Spleen (tissue), 11 donors: ENCODE measurements at regions not wholly inside any gene's neighbourhood (a gene's known extent, or its start where the extent isn't known, plus 50 kb on each side); places are given as distances from the start of the nearest gene placed in this dataset.

Experiments
- DNase-seq: peaks from one replicate; pipeline ENCODE4 v3.0.0-alpha.2; 2020
- H3K27ac ChIP-seq, 8 donors: fragments of 200-600 bp; sonication (generic) in 7 of 8; 1 replicate in 4 of 8; 2 replicates in 4 of 8; pipeline versions ENCODE4 v1.5.0 to v1.8.0; 2016 to 2021; ENCODE audit warnings: inconsistent platforms in 4 of 8, mild to moderate bottlenecking in 4 of 8, moderate library complexity in 1 of 8
- H3K27me3 ChIP-seq, 7 donors: fragments of 200-600 bp; sonication (generic) in 6 of 7; replicated peaks in 1 of 7; 1 replicate in 4 of 7; 2 replicates in 3 of 7; pipeline versions ENCODE4 v1.5.0 to v1.8.0; 2016 to 2021; ENCODE audit warnings: inconsistent platforms in 3 of 7, mild to moderate bottlenecking in 1 of 7
- H3K36me3 ChIP-seq, 6 donors: fragments of 200-600 bp; sonication (generic) in 5 of 6; 1 replicate in 4 of 6; 2 replicates in 2 of 6; pipeline versions ENCODE4 v1.5.0 to v1.8.0; 2016 to 2021; ENCODE audit warnings: inconsistent platforms in 2 of 6
- H3K4me1 ChIP-seq, 6 donors: fragments of 200-600 bp; sonication (generic) in 5 of 6; 1 replicate in 3 of 6; 2 replicates in 3 of 6; pipeline versions ENCODE4 v1.5.0 to v1.8.0; 2016 to 2021; ENCODE audit warnings: inconsistent platforms in 3 of 6
- H3K4me3 ChIP-seq, 8 donors: fragments of 200-600 bp; sonication (generic) in 7 of 8; 1 replicate in 4 of 8; 2 replicates in 4 of 8; pipeline versions ENCODE4 v1.5.0 to v1.8.0; 2016 to 2021; ENCODE audit warnings: inconsistent platforms in 4 of 8, mild to moderate bottlenecking in 4 of 8, moderate library complexity in 2 of 8
- H3K9me3 ChIP-seq, 8 donors: fragments of 200-600 bp; sonication (generic) in 7 of 8; 1 replicate in 4 of 8; 2 replicates in 4 of 8; pipeline versions ENCODE4 v1.5.0 to v1.8.0; 2016 to 2021; ENCODE audit warnings: inconsistent platforms in 4 of 8
- CTCF ChIP-seq, 11 experiments: fragments of 200-600 bp in 7 of 11; fragments of 450-650 bp in 4 of 11; sonication (generic) in 4 of 11; IDR thresholded peaks in 8 of 11; conservative IDR thresholded peaks in 3 of 11; 1 replicate in 7 of 11; 2 replicates in 4 of 11; pipeline versions ENCODE4 v1.4.0 to v1.8.0; 2016 to 2021; ENCODE audit warnings: antibody characterized with exemption in 11 of 11, inconsistent platforms in 4 of 11, mild to moderate bottlenecking in 1 of 11
- POLR2A ChIP-seq, 3 donors: fragments of 450-650 bp; IDR thresholded peaks; one replicate each; pipeline ENCODE4 v1.5.1; 2017; ENCODE audit warnings: antibody characterized with exemption in 3 of 3, mild to moderate bottlenecking in 1 of 3
- POLR2AphosphoS5 ChIP-seq, 3 donors: sonication (generic); formaldehyde crosslinking; IDR thresholded peaks; one replicate each; pipeline ENCODE4 v1.5.1; 2017; ENCODE audit warnings: antibody characterized with exemption in 3 of 3
- whole genome bisulfite sequencing, 5 donors: extraction: QIAGEN DNeasy Blood & Tissue Kit in 3 of 5; methylation state at CpG; one replicate each; pipeline versions ENCODE4 v1.1.5 to v1.1.7; 2013 to 2018; 5-methylcytosine and 5-hydroxymethylcytosine counted together
- intact Hi-C: fragments of 100-400 bp; cut with DNase I; formaldehyde crosslinking; loops from one replicate; pipeline ENCODE4 v1.15.0; 2023; ENCODE audit warnings: low total_unique reads
- donor health status: healthy with polysubstance abuse.
- donor health status: DM: no; HTN: no; CAD: no; lungs with moderate emphysema.
- donor health status: DM: no; HTN: no; CAD: no.
- donor health status: Bipolar disorder and iron deficiency.
- donor health status: healthy.
- donor health status: DM: no; HTN: no; CAD: no.
- donor health status: DM: yes; HTN: yes; CAD: no.

GRCh38 chr1:60387175-60387574 is 313.6 kb upstream of the C1orf87 start:
- intact Hi-C loops = no loop called here
- no peak for DNase-seq
- 81 to 90% (median 86%) methylated on average over 2 of the region's 2 CpGs for WGBS, 5 donors
- Histone ChIP-seq H3K27me3 (no peaks in the 10 kb centered on the region), H3K4me3 (no peak overlapping the region), H3K27ac (no peak overlapping the region), H3K9me3 (peaks cover 0 to 7% (median 0%) of the 10 kb centered on the region in 8 donors), H3K4me1 (peaks cover 0 to 4% (median 0%) of the 10 kb centered on the region in 6 donors), H3K36me3 (no peaks in the 10 kb centered on the region)
- no peak for TF ChIP-seq CTCF (IDR thresholded peaks at IDR 0.05 in 8 of 11, conservative IDR thresholded peaks at IDR 0.05 in 3 of 11)
- TF ChIP-seq POLR2AphosphoS5 (IDR thresholded peaks at IDR 0.05) = no peak
- TF ChIP-seq POLR2A (IDR thresholded peaks at IDR 0.05) = no peak

- Histone ChIP-seq H3K27me3 (no peaks in the 10 kb centered on the region), H3K27ac (no peak overlapping the region), H3K36me3 (no peaks in the 10 kb centered on the region), H3K4me1 (peaks cover 0 to 4% (median 0%) of the 10 kb centered on the region in 6 donors), H3K4me3 (no peak overlapping the region), H3K9me3 (peaks cover 0 to 7% (median 0%) of the 10 kb centered on the region in 8 donors)
- TF ChIP-seq CTCF (IDR thresholded peaks at IDR 0.05 in 8 of 11, conservative IDR thresholded peaks at IDR 0.05 in 3 of 11) = no peak
- no peak for TF ChIP-seq POLR2AphosphoS5 (IDR thresholded peaks at IDR 0.05)
- TF ChIP-seq POLR2A (IDR thresholded peaks at IDR 0.05) = no peak
- intact Hi-C loops = no loop called here
- 41 to 77% (median 73%) methylated on average over 3 of the region's 3 CpGs for WGBS, 5 donors
- DNase-seq = no peak
Measured at GRCh38 chr1:60386249-60386648, 312.7 kb upstream of the C1orf87 start.

GRCh38 chr1:60376196-60376595 is 302.6 kb upstream of the C1orf87 start:
- Histone ChIP-seq H3K27me3 (no peaks in the 10 kb centered on the region), H3K4me1 (no peaks in the 10 kb centered on the region), H3K36me3 (no peaks in the 10 kb centered on the region), H3K9me3 (peaks cover 0 to 19% (median 4%) of the 10 kb centered on the region in 8 donors), H3K4me3 (no peak overlapping the region), H3K27ac (no peak overlapping the region)
- TF ChIP-seq POLR2AphosphoS5 (IDR thresholded peaks at IDR 0.05) (no peak), POLR2A (IDR thresholded peaks at IDR 0.05) (no peak), CTCF (IDR thresholded peaks at IDR 0.05 in 8 of 11, conservative IDR thresholded peaks at IDR 0.05 in 3 of 11) (no peak)
- no peak for DNase-seq
- 82 to 97% (median 90%) methylated on average over 1 of the region's 1 CpG for WGBS, 5 donors
- intact Hi-C loops = no loop called here

- no peak for TF ChIP-seq POLR2A (IDR thresholded peaks at IDR 0.05)
- no peak for TF ChIP-seq POLR2AphosphoS5 (IDR thresholded peaks at IDR 0.05)
- TF ChIP-seq CTCF (IDR thresholded peaks at IDR 0.05 in 8 of 11, conservative IDR thresholded peaks at IDR 0.05 in 3 of 11) = no peak
- WGBS, 5 donors = 71 to 77% (median 74%) methylated on average over 1 of the region's 1 CpG
- Histone ChIP-seq H3K36me3 (no peaks in the 10 kb centered on the region), H3K27ac (no peak overlapping the region), H3K4me1 (no peaks in the 10 kb centered on the region), H3K4me3 (no peak overlapping the region), H3K9me3 (peaks cover 0 to 19% (median 4%) of the 10 kb centered on the region in 8 donors), H3K27me3 (no peaks in the 10 kb centered on the region)
- intact Hi-C loops = no loop called here
- no peak for DNase-seq
Measured at GRCh38 chr1:60374537-60374936, 301.0 kb upstream of the C1orf87 start.
